ENCODE measurements at regions not wholly inside any gene's neighbourhood (a gene's known extent, or its start where the extent isn't known, plus 50 kb on each side); places are given as distances from the start of the nearest gene placed in this dataset.

DNA sequence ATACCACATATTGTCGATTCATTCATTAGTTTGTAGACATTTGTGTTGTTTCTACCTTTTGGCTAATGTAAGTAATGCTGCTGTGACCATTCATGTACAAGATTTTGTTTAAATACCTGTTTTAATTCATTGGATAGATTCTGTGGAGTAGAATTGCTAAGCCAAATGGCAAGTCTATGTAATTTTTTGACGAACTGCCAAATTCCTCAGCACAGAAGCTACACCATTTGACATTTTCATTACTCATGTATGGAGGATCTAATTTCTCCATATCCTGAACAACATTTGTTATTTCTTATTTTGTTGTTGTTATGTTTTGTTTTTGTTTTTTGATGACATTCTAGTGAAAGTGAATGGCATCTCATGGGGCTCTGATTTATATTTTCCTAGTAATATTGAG is 1351.3 kb upstream of the SORCS1 start:
- Histone ChIP-seq H3K27me3 (ENCODE audit: control insufficient read depth, insufficient read depth, low read length) (no peaks in the 10 kb centered on the region), H3K4me1 (ENCODE audit: control insufficient read depth, insufficient read depth, low read length) (no peaks in the 10 kb centered on the region), H3K27ac (ENCODE audit: low read length) (no peak overlapping the region), H3K4me3 (ENCODE audit: low read depth in 2 of 2, low read length in 2 of 2) (no peak overlapping the region), H3K9me3 (ENCODE audit: control insufficient read depth, insufficient read depth, low read depth, low read length) (0 out of 2 replicates have a peak, but pooled peaks cover 8% of the 10 kb centered on the region), H3K36me3 (ENCODE audit: control insufficient read depth, insufficient read depth, low read length) (no peaks in the 10 kb centered on the region; the same call in 1 of the 2 replicates)
- no peak for ATAC-seq
- intact Hi-C loops (cut with micrococcal nuclease; ENCODE audit: unreplicated experiment) (no loop called here), in situ Hi-C loops (cut with HindIII; ENCODE audit: low pct_unique_long_range_greater_than_20kb, low sequenced_read_pairs) (no loop called here)
- TF ChIP-seq TCF7L2 (IDR thresholded peaks at IDR 0.05; ENCODE audit: low read depth, low read length), result no peak
- no peak for TF ChIP-seq SIN3A (IDR thresholded peaks at IDR 0.05; ENCODE audit: borderline replicate concordance, insufficient read depth, low read depth, low read length)
- TF ChIP-seq, protein P1, sequence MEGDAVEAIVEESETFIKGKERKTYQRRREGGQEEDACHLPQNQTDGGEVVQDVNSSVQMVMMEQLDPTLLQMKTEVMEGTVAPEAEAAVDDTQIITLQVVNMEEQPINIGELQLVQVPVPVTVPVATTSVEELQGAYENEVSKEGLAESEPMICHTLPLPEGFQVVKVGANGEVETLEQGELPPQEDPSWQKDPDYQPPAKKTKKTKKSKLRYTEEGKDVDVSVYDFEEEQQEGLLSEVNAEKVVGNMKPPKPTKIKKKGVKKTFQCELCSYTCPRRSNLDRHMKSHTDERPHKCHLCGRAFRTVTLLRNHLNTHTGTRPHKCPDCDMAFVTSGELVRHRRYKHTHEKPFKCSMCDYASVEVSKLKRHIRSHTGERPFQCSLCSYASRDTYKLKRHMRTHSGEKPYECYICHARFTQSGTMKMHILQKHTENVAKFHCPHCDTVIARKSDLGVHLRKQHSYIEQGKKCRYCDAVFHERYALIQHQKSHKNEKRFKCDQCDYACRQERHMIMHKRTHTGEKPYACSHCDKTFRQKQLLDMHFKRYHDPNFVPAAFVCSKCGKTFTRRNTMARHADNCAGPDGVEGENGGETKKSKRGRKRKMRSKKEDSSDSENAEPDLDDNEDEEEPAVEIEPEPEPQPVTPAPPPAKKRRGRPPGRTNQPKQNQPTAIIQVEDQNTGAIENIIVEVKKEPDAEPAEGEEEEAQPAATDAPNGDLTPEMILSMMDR (IDR thresholded peaks at IDR 0.05), result no peak
- CTCF ChIA-PET, result no interaction called here
- POLR2A ChIA-PET, result no interaction called here
- DNase-seq (ENCODE audit: low read depth, low spot score), result no peak
- BruUV-seq (replicated peaks), result no TSS peak

DNA sequence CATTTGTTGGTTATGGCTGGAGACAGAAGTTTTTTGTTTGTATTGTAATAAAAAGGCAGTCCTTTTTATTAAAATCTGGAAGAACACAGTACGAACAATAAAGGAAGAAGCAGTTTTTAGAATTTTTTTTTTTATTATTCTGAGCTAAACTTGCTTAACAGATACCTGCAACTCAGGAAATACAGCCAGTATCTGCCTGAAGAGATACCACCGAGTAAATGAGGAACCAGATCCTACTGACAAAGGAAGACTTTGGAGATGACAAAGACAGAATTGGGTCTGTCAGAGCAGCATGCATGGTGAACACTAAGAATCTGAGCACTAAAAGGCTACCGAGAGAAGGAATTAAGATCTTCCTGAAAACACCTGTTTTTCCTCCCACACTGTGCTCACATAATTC is 1335.9 kb upstream of the SORCS1 start:
- BruUV-seq (replicated peaks), result no TSS peak
- TF ChIP-seq TCF7L2 (IDR thresholded peaks at IDR 0.05; ENCODE audit: low read depth, low read length) (no peak), SIN3A (IDR thresholded peaks at IDR 0.05; ENCODE audit: borderline replicate concordance, insufficient read depth, low read depth, low read length) (no peak), POLR2AphosphoS5 (IDR thresholded peaks at IDR 0.05; ENCODE audit: low read depth, low read length) (no peak)
- TF ChIP-seq, protein P1 (IDR thresholded peaks at IDR 0.05), result no peak
- TF ChIP-seq, protein P2, sequence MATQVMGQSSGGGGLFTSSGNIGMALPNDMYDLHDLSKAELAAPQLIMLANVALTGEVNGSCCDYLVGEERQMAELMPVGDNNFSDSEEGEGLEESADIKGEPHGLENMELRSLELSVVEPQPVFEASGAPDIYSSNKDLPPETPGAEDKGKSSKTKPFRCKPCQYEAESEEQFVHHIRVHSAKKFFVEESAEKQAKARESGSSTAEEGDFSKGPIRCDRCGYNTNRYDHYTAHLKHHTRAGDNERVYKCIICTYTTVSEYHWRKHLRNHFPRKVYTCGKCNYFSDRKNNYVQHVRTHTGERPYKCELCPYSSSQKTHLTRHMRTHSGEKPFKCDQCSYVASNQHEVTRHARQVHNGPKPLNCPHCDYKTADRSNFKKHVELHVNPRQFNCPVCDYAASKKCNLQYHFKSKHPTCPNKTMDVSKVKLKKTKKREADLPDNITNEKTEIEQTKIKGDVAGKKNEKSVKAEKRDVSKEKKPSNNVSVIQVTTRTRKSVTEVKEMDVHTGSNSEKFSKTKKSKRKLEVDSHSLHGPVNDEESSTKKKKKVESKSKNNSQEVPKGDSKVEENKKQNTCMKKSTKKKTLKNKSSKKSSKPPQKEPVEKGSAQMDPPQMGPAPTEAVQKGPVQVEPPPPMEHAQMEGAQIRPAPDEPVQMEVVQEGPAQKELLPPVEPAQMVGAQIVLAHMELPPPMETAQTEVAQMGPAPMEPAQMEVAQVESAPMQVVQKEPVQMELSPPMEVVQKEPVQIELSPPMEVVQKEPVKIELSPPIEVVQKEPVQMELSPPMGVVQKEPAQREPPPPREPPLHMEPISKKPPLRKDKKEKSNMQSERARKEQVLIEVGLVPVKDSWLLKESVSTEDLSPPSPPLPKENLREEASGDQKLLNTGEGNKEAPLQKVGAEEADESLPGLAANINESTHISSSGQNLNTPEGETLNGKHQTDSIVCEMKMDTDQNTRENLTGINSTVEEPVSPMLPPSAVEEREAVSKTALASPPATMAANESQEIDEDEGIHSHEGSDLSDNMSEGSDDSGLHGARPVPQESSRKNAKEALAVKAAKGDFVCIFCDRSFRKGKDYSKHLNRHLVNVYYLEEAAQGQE (IDR thresholded peaks at IDR 0.05; ENCODE audit: insufficient read depth in 1 of 2, low read depth in 2 of 2, low read length in 1 of 2), result no peak
- Histone ChIP-seq H3K4me3 (ENCODE audit: low read depth in 2 of 2, low read length in 2 of 2) (no peak overlapping the region), H3K9me3 (ENCODE audit: control insufficient read depth, insufficient read depth, low read depth, low read length) (no peaks in the 10 kb centered on the region), H3K4me1 (ENCODE audit: control insufficient read depth, insufficient read depth, low read length) (no peaks in the 10 kb centered on the region), H3K27me3 (ENCODE audit: control insufficient read depth, insufficient read depth, low read length) (no peaks in the 10 kb centered on the region), H3K27ac (ENCODE audit: low read length) (no peak overlapping the region), H3K36me3 (ENCODE audit: control insufficient read depth, insufficient read depth, low read length) (no peaks in the 10 kb centered on the region)
- DNase-seq (ENCODE audit: low read depth, low spot score) (no peak), ATAC-seq (no peak)
- CTCF ChIA-PET, result no interaction called here
- intact Hi-C loops (cut with micrococcal nuclease; ENCODE audit: unreplicated experiment) (no loop called here), in situ Hi-C loops (cut with HindIII; ENCODE audit: low pct_unique_long_range_greater_than_20kb, low sequenced_read_pairs) (no loop called here)
- POLR2A ChIA-PET, result no interaction called here

All from Panc1 (cell line).